HG02938 (cell line): ENCODE measurements at regions not wholly inside any gene's neighbourhood (a gene's known extent, or its start where the extent isn't known, plus 50 kb on each side); places are given as distances from the start of the nearest gene placed in this dataset.
"Not testable (repeated sequence)": the region's sequence is repeated elsewhere in the genome, so short reads cannot be mapped to it uniquely, and the experiment has no call there.

Source experiments
- ATAC-seq: cut with Tn5 transposase; IDR thresholded peaks from one replicate; pipeline ENCODE4 v1.9.1; 2021; ENCODE audit warnings: mild to moderate bottlenecking, moderate library complexity; ENCODE audit not compliant: unreplicated experiment

GRCh38 chr14:38357557-38357956 lies 101.7 kb upstream of the CLEC14A start:
- no peak for ATAC-seq

- not testable (repeated sequence) for ATAC-seq
Observed at GRCh38 chr14:38355473-38355872, 99.6 kb upstream of the CLEC14A start.

- ATAC-seq = no peak
Observed at GRCh38 chr14:38350102-38350501, 94.2 kb upstream of the CLEC14A start.

GRCh38 chr14:38342803-38343202 lies 86.9 kb upstream of the CLEC14A start:
- no peak for ATAC-seq

- ATAC-seq = no peak
Observed at GRCh38 chr14:38339696-38340095, 83.8 kb upstream of the CLEC14A start.

GRCh38 chr14:38336298-38336697 lies 80.4 kb upstream of the CLEC14A start:
- ATAC-seq = no peak

GRCh38 chr14:38330275-38330674 lies 74.4 kb upstream of the CLEC14A start:
- no peak for ATAC-seq

GRCh38 chr14:38329246-38329645 lies 73.4 kb upstream of the CLEC14A start:
- no peak for ATAC-seq

- no peak for ATAC-seq
Observed at GRCh38 chr14:38316922-38317321, 61.0 kb upstream of the CLEC14A start.

GRCh38 chr14:38311655-38312054 lies 55.8 kb upstream of the CLEC14A start:
- ATAC-seq = no peak

GRCh38 chr14:38310420-38310995 lies 54.6 kb upstream of the CLEC14A start:
- no peak for ATAC-seq

GRCh38 chr14:38309522-38310277 lies 53.8 kb upstream of the CLEC14A start:
- no peak for ATAC-seq
